H1 (cell line): ENCODE measurements at regions not wholly inside any gene's neighbourhood (a gene's known extent, or its start where the extent isn't known, plus 50 kb on each side); places are given as distances from the start of the nearest gene placed in this dataset.

Source experiments
- CTCF ChIA-PET: fragments of 300-600 bp; sonication (Branson Sonifier 250); formaldehyde crosslinking; loops from one replicate; lab custom pipeline; 2021; ENCODE audit not compliant: partially characterized antibody; lab: Charles Lee
- POLR2A ChIA-PET: fragments of 300-600 bp; sonication (Branson Sonifier 250); formaldehyde crosslinking; loops from one replicate; lab custom pipeline; 2021; ENCODE audit warnings: inconsistent platforms; ENCODE audit not compliant: partially characterized antibody; lab: Charles Lee
- DNase-seq, 2 experiments: peaks; one replicate each; pipeline versions ENCODE4 v3.0.0 to v3.0.0-alpha.2; 2010 to 2022; ENCODE audit warnings: low spot score in 2 of 2, low read depth in 1 of 2, mixed read lengths in 1 of 2
- FAIRE-seq: peaks from 2 replicates; lab custom pipeline; 2011; peaks lifted over from hg19 to GRCh38; lab: Jason Lieb, UNC
- H2AFZ ChIP-seq: 2 replicates; pipeline ENCODE4 v1.8.1; 2012; ENCODE audit warnings: low read length, inconsistent platforms
- H2AK5ac ChIP-seq: 2 replicates; pipeline ENCODE4 v1.6.1; 2013; ENCODE audit warnings: low read depth, low read length
- H2BK120ac ChIP-seq: replicated peaks from 2 replicates; pipeline ENCODE3; 2013; ENCODE audit warnings: low read depth, low read length, inconsistent platforms
- H2BK12ac ChIP-seq: 2 replicates; pipeline ENCODE4 v1.6.1; 2013; ENCODE audit warnings: low read depth, low read length
- H2BK15ac ChIP-seq: 2 replicates; pipeline ENCODE4 v1.6.1; 2013; ENCODE audit warnings: low read length
- H2BK20ac ChIP-seq: 2 replicates; pipeline ENCODE4 v1.6.1; 2013; ENCODE audit warnings: low read length
- H2BK5ac ChIP-seq: 2 replicates; pipeline ENCODE4 v1.6.1; 2013; ENCODE audit warnings: low read depth, low read length
- H3K14ac ChIP-seq: 2 replicates; pipeline ENCODE4 v1.6.1; 2013; ENCODE audit warnings: inconsistent platforms; ENCODE audit not compliant: insufficient read length
- H3K18ac ChIP-seq: 2 replicates; pipeline ENCODE4 v1.6.1; 2013; ENCODE audit warnings: low read length; ENCODE audit errors: extremely low read depth
- H3K23ac ChIP-seq: 2 replicates; pipeline ENCODE4 v1.6.1; 2013; ENCODE audit warnings: inconsistent platforms; ENCODE audit not compliant: insufficient read length
- H3K23me2 ChIP-seq: 2 replicates; pipeline ENCODE4 v1.6.1; 2013; ENCODE audit warnings: low read depth, low read length
- H3K27ac ChIP-seq: 2 replicates; pipeline ENCODE4 v1.6.1; 2011; ENCODE audit warnings: low read depth, low read length, inconsistent platforms
- H3K27me3 ChIP-seq, 4 experiments: replicated peaks in 1 of 4; 1 replicate in 1 of 4; 2 replicates in 3 of 4; pipeline versions ENCODE4 v1.6.1 to v1.8.1; 2011 to 2013; ENCODE audit warnings: low read length in 3 of 4, mild to moderate bottlenecking in 3 of 4, inconsistent platforms in 2 of 4, mixed read lengths in 2 of 4, moderate library complexity in 1 of 4; ENCODE audit not compliant: control insufficient read depth in 3 of 4, insufficient read depth in 3 of 4; ENCODE audit errors: extremely low read depth in 1 of 4
- H3K36me3 ChIP-seq, 4 experiments: 2 replicates each; pipeline versions ENCODE4 v1.6.1 to v1.8.1; 2011 to 2013; ENCODE audit warnings: mild to moderate bottlenecking in 4 of 4, low read length in 3 of 4, moderate library complexity in 2 of 4, control low read depth in 1 of 4, inconsistent platforms in 1 of 4; ENCODE audit not compliant: insufficient read depth in 4 of 4, control insufficient read depth in 2 of 4
- H3K4ac ChIP-seq: replicated peaks from 2 replicates; pipeline ENCODE3; 2013; ENCODE audit warnings: low read length, low read depth, mixed read lengths, inconsistent platforms; ENCODE audit not compliant: insufficient read length
- H3K4me1 ChIP-seq, 4 experiments: replicated peaks in 1 of 4; 1 replicate in 1 of 4; 2 replicates in 3 of 4; pipeline versions ENCODE4 v1.6.1 to v1.8.1; 2011 to 2013; ENCODE audit warnings: low read length in 3 of 4, inconsistent platforms in 2 of 4, mixed read lengths in 1 of 4; ENCODE audit not compliant: insufficient read depth in 4 of 4, control insufficient read depth in 3 of 4
- H3K4me2 ChIP-seq, 2 experiments: 2 replicates each; pipeline versions ENCODE4 v1.6.1 to v1.8.1; 2011 to 2013; ENCODE audit warnings: low read depth in 2 of 2, low read length in 2 of 2, control low read depth in 1 of 2, inconsistent platforms in 1 of 2, mild to moderate bottlenecking in 1 of 2; ENCODE audit not compliant: insufficient read depth in 1 of 2
- H3K4me3 ChIP-seq, 4 experiments: fragments of 200-600, 300-600 bp in 1 of 4; sonication (generic), shearing (Covaris generic), sonication (Bioruptor Twin) in 1 of 4; 2 replicates each; pipeline versions ENCODE4 v1.5.1 to v1.8.1; 2011 to 2016; ENCODE audit warnings: low read length in 4 of 4, low read depth in 3 of 4, control low read depth in 2 of 4, inconsistent platforms in 2 of 4, mild to moderate bottlenecking in 2 of 4, mixed read lengths in 1 of 4, moderate library complexity in 1 of 4; ENCODE audit not compliant: insufficient read depth in 2 of 4; ENCODE audit errors: extremely low read depth in 1 of 4
- H3K56ac ChIP-seq: replicated peaks from 2 replicates; pipeline ENCODE3; 2013; ENCODE audit warnings: low read depth, mild to moderate bottlenecking, mixed read lengths, low read length, inconsistent platforms; ENCODE audit not compliant: insufficient read length
- H3K79me1 ChIP-seq: 2 replicates; pipeline ENCODE4 v1.6.1; 2013; ENCODE audit warnings: low read depth, low read length, control low read depth
- H3K79me2 ChIP-seq, 2 experiments: 2 replicates each; pipeline versions ENCODE4 v1.6.1 to v1.8.1; 2012 to 2013; ENCODE audit warnings: low read length in 2 of 2, mild to moderate bottlenecking in 2 of 2, inconsistent platforms in 1 of 2; ENCODE audit not compliant: insufficient read depth in 2 of 2, control insufficient read depth in 1 of 2
- H3K9ac ChIP-seq, 4 experiments: replicated peaks in 1 of 4; 1 replicate in 1 of 4; 2 replicates in 3 of 4; pipeline versions ENCODE4 v1.6.1 to v1.8.1; 2011 to 2013; ENCODE audit warnings: low read depth in 3 of 4, low read length in 3 of 4, control low read depth in 2 of 4, mild to moderate bottlenecking in 2 of 4, moderate library complexity in 2 of 4, inconsistent platforms in 1 of 4; ENCODE audit errors: extremely low read depth in 1 of 4
- H3K9me3 ChIP-seq, 2 experiments: 2 replicates each; pipeline versions ENCODE4 v1.6.1 to v1.8.1; 2012 to 2013; ENCODE audit warnings: mild to moderate bottlenecking in 2 of 2, moderate library complexity in 2 of 2, control low read depth in 1 of 2, inconsistent platforms in 1 of 2, low read depth in 1 of 2, low read length in 1 of 2, mixed read lengths in 1 of 2; ENCODE audit not compliant: insufficient read depth in 2 of 2
- H4K20me1 ChIP-seq, 2 experiments: replicated peaks in 1 of 2; 2 replicates each; pipeline versions ENCODE3 to v1.8.1; 2011 to 2013; ENCODE audit warnings: inconsistent platforms in 2 of 2, low read length in 2 of 2, mild to moderate bottlenecking in 1 of 2; ENCODE audit not compliant: insufficient read depth in 2 of 2, control insufficient read depth in 1 of 2
- H4K5ac ChIP-seq: 2 replicates; pipeline ENCODE4 v1.6.1; 2013; ENCODE audit warnings: low read length, low read depth, mixed read lengths, inconsistent platforms; ENCODE audit not compliant: insufficient read length
- H4K8ac ChIP-seq: 2 replicates; pipeline ENCODE4 v1.8.0; 2013; ENCODE audit warnings: mild to moderate bottlenecking, moderate library complexity, low read length, inconsistent platforms; ENCODE audit not compliant: insufficient read depth; ENCODE audit errors: extremely low read depth
- H4K91ac ChIP-seq: replicated peaks from 2 replicates; pipeline ENCODE3; 2013; ENCODE audit warnings: low read length, mixed read lengths, inconsistent platforms; ENCODE audit not compliant: insufficient read length
- BACH1 ChIP-seq: IDR thresholded peaks from 2 replicates; pipeline ENCODE4 v1.6.1; 2012; ENCODE audit warnings: low read length, improper control_type of control experiment
- CBX5 ChIP-seq: fragments of 300-800, 300-1000 bp; sonication (generic); IDR thresholded peaks from 2 replicates; pipeline ENCODE4 v1.7.1; 2016; ENCODE audit warnings: antibody characterized with exemption, low read length, low read depth
- EGR1 ChIP-seq: IDR thresholded peaks from 2 replicates; pipeline ENCODE4 v1.6.1; 2011; ENCODE audit warnings: low read depth, low read length, borderline replicate concordance
- ZNF274 ChIP-seq: IDR thresholded peaks from 2 replicates; pipeline ENCODE4 v1.7.0; 2012; ENCODE audit warnings: low read length, borderline replicate concordance; ENCODE audit errors: extremely low read depth
- WGBS, 2 experiments: shearing (Covaris generic) in 1 of 2; methylation state at CpG; one replicate each; pipeline versions ENCODE4 v1.1.6 to v1.1.7; 2013 to 2015; ENCODE audit warnings: low lambda C conversion rate in 2 of 2, mixed read lengths in 2 of 2, inconsistent platforms in 1 of 2, low coverage in 1 of 2, missing lambda C conversion rate in 1 of 2; ENCODE audit not compliant: insufficient replicate concordance in 2 of 2, insufficient coverage in 1 of 2, insufficient read length in 1 of 2; ENCODE audit errors: extremely low coverage in 1 of 2, missing lambda C conversion rate in 1 of 2; 5-methylcytosine and 5-hydroxymethylcytosine counted together

DNA sequence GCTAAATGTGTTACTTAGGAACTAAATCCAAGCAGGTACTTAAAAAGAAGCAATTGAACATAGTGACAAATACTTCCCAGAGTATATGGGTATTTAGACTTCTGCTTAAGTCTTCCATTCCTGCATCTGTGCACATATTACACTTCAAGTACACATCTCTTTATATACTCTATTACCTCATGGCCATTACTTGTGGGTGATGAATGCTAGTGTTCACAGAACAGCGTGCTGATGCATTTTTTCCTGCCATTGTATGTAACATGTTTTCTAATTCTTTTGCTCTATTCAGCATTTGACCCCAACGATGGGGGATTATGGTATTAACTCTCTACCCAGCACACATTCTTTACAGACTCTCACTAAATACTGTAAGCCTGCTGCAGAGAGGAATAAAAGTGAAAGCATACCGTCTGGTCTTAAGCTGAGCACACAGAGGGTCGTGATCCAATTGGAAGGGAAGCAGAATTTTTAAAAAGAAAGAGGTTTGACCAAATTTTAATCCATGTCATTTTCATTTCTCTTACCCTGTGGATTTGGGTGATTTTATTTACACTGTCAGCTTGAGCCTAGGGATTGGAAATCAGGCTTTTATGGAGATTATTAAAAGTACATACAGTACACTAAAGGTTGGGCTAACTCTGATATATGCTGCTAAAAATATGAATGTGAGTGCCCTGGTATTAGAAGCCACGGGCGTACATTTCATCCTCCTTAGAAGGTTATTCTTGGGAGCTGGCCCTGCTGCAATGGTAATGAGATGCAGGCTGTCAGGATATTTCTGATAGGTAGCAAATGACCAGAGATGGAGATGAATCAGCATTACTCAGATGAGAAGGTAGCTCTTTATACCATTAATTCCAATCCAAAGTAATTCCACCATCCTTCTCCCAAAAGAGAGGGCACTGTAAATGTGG, 95.5 kb upstream of the PROX1 start:
- H2AK5ac ChIP-seq: no peak overlapping the region
- no peak overlapping the region for H3K27ac ChIP-seq
- H2BK12ac ChIP-seq: no peak overlapping the region
- H3K4me1 ChIP-seq: no peaks in the 10 kb centered on the region
- H3K23me2 ChIP-seq: no peaks in the 10 kb centered on the region
- no peaks in the 10 kb centered on the region for H3K36me3 ChIP-seq
- ChIA-PET POLR2A (no interaction called here), CTCF (interaction anchor here (2.0 kb wide), 1 partner anchor 18 kb away, joined by 4 read pairs; no protein-coding TSS in a partner anchor)
- no peak overlapping the region for H2BK120ac ChIP-seq
- H3K18ac ChIP-seq: no peak overlapping the region
- H3K79me1 ChIP-seq: no peaks in the 10 kb centered on the region
- no peak for FAIRE-seq
- H3K27me3 ChIP-seq: no peaks in the 10 kb centered on the region
- H3K56ac ChIP-seq: no peak overlapping the region
- no peak for DNase-seq
- no peaks in the 10 kb centered on the region for H4K20me1 ChIP-seq
- no peak overlapping the region for H3K4me3 ChIP-seq
- H2AFZ ChIP-seq: no peak overlapping the region
- TF ChIP-seq ZNF274: no peak
- no peak for TF ChIP-seq EGR1
- no peak for TF ChIP-seq BACH1
- TF ChIP-seq CBX5: no peak
- no peak overlapping the region; a peak in 1 of 7 replicates for H3K9ac ChIP-seq
- H4K5ac ChIP-seq: no peak overlapping the region
- no peak overlapping the region for H3K4me2 ChIP-seq
- H3K14ac ChIP-seq: no peak overlapping the region
- no peaks in the 10 kb centered on the region for H3K9me3 ChIP-seq
- no peak overlapping the region for H3K4ac ChIP-seq
- no peak overlapping the region for H2BK15ac ChIP-seq
- H4K91ac ChIP-seq: no peak overlapping the region
- no peak overlapping the region for H3K23ac ChIP-seq
- H2BK5ac ChIP-seq: no peak overlapping the region
- no peak overlapping the region for H2BK20ac ChIP-seq
- 87% methylated on average over 6 of the region's 6 CpGs; no CpG with 5 or more reads in 1 of the 2 experiments for WGBS, 2 experiments
- H4K8ac ChIP-seq: no peak overlapping the region
- no peaks in the 10 kb centered on the region for H3K79me2 ChIP-seq
